Spleen (tissue), 7 donors: ENCODE measurements at regions not wholly inside any gene's neighbourhood (a gene's known extent, or its start where the extent isn't known, plus 50 kb on each side); places are given as distances from the start of the nearest gene placed in this dataset.

Experiments
- POLR2A ChIP-seq, 3 donors: fragments of 450-650 bp; IDR thresholded peaks; one replicate each; pipeline ENCODE4 v1.5.1; 2017; ENCODE audit warnings: antibody characterized with exemption in 3 of 3, mild to moderate bottlenecking in 1 of 3
- POLR2AphosphoS5 ChIP-seq, 3 donors: sonication (generic); formaldehyde crosslinking; IDR thresholded peaks; one replicate each; pipeline ENCODE4 v1.5.1; 2017; ENCODE audit warnings: antibody characterized with exemption in 3 of 3
- TF ChIP-seq, protein P1 (sequence below), 11 experiments: fragments of 200-600 bp in 7 of 11; fragments of 450-650 bp in 4 of 11; sonication (generic) in 4 of 11; IDR thresholded peaks in 8 of 11; conservative IDR thresholded peaks in 3 of 11; 1 replicate in 7 of 11; 2 replicates in 4 of 11; pipeline versions ENCODE4 v1.4.0 to v1.8.0; 2016 to 2021; ENCODE audit warnings: antibody characterized with exemption in 11 of 11, inconsistent platforms in 4 of 11, mild to moderate bottlenecking in 1 of 11
- donor health status: DM: no; HTN: no; CAD: no; lungs with moderate emphysema.
- donor health status: DM: no; HTN: no; CAD: no.
- donor health status: DM: no; HTN: no; CAD: no.

DNA sequence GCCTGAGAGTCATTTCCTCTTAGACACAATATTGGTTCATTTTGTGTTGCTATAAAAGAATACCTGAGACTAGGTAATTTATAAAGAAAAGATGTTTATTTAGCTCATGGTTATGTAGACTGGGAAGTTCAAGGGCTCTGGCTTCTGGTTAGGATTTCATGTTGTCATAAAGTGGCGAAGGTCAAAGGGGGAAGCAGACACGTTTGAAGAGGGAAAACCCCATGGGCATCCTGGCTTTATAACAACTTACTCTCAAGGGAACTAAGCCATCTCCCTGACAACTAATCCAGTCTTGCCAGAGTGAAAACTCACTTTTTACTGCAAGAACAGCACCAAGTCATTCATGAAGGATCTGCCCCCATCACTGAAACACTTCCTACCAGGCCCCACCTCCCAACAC, 89.7 kb upstream of the RNF152 start:
- TF ChIP-seq, protein P1, sequence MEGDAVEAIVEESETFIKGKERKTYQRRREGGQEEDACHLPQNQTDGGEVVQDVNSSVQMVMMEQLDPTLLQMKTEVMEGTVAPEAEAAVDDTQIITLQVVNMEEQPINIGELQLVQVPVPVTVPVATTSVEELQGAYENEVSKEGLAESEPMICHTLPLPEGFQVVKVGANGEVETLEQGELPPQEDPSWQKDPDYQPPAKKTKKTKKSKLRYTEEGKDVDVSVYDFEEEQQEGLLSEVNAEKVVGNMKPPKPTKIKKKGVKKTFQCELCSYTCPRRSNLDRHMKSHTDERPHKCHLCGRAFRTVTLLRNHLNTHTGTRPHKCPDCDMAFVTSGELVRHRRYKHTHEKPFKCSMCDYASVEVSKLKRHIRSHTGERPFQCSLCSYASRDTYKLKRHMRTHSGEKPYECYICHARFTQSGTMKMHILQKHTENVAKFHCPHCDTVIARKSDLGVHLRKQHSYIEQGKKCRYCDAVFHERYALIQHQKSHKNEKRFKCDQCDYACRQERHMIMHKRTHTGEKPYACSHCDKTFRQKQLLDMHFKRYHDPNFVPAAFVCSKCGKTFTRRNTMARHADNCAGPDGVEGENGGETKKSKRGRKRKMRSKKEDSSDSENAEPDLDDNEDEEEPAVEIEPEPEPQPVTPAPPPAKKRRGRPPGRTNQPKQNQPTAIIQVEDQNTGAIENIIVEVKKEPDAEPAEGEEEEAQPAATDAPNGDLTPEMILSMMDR (IDR thresholded peaks at IDR 0.05 in 8 of 11, conservative IDR thresholded peaks at IDR 0.05 in 3 of 11) = no peak
- TF ChIP-seq POLR2AphosphoS5 (IDR thresholded peaks at IDR 0.05) = no peak
- no peak for TF ChIP-seq POLR2A (IDR thresholded peaks at IDR 0.05)
